HepG2 (cell line): ENCODE measurements at regions not wholly inside any gene's neighbourhood (a gene's known extent, or its start where the extent isn't known, plus 50 kb on each side); places are given as distances from the start of the nearest gene placed in this dataset.

Experiments used
- ATF7 ChIP-seq, 2 experiments: fragments of 450-650 bp in 1 of 2; sonication (generic) in 1 of 2; formaldehyde crosslinking in 1 of 2; IDR thresholded peaks; 2 replicates each; pipeline versions ENCODE4 v1.4.0 to v1.6.1; 2016 to 2020; ENCODE audit warnings: antibody characterized with exemption in 1 of 2, mild to moderate bottlenecking in 1 of 2, missing genetic modification reagents in 1 of 2
- CREB1 ChIP-seq, 2 experiments: fragments of 450-650 bp in 1 of 2; IDR thresholded peaks; 2 replicates each; pipeline ENCODE4 v1.6.1; 2016 to 2017; ENCODE audit warnings: control low read depth in 1 of 2, mild to moderate bottlenecking in 1 of 2, missing compliant biosample characterization in 1 of 2, missing genetic modification characterization in 1 of 2
- CSRNP2 ChIP-seq: sonication (generic); formaldehyde crosslinking; conservative IDR thresholded peaks from 2 replicates; pipeline ENCODE4 v1.8.0; 2022; ENCODE audit warnings: low read depth, missing genetic modification reagents
- CTCF ChIP-seq: sonication (generic); formaldehyde crosslinking; IDR thresholded peaks from 2 replicates; pipeline ENCODE4 v1.5.0; 2020; ENCODE audit warnings: mild to moderate bottlenecking, missing genetic modification reagents, moderate library complexity
- DPF2 ChIP-seq: sonication (generic); formaldehyde crosslinking; IDR thresholded peaks from 2 replicates; pipeline ENCODE4 v1.4.0; 2020; ENCODE audit warnings: mild to moderate bottlenecking, low read depth, missing genetic modification reagents, borderline replicate concordance
- E2F5 ChIP-seq: sonication (generic); formaldehyde crosslinking; conservative IDR thresholded peaks from 2 replicates; pipeline ENCODE4 v1.4.0; 2020; ENCODE audit warnings: missing genetic modification reagents
- KLF11 ChIP-seq: IDR thresholded peaks from 2 replicates; pipeline ENCODE4 v1.6.1; 2016; ENCODE audit warnings: missing compliant biosample characterization
- MYNN ChIP-seq: sonication (generic); formaldehyde crosslinking; IDR thresholded peaks from 2 replicates; pipeline ENCODE4 v1.4.0; 2020; ENCODE audit warnings: mild to moderate bottlenecking, low read depth, missing genetic modification reagents
- TCF12 ChIP-seq, 2 experiments: fragments of 450-650 bp in 1 of 2; sonication (generic) in 1 of 2; formaldehyde crosslinking in 1 of 2; IDR thresholded peaks; 2 replicates each; pipeline versions ENCODE4 v1.6.1 to v1.8.0; 2017 to 2022; ENCODE audit warnings: antibody characterized with exemption in 1 of 2, mild to moderate bottlenecking in 1 of 2, missing genetic modification reagents in 1 of 2, moderate library complexity in 1 of 2
- UBTF ChIP-seq: sonication (generic); formaldehyde crosslinking; IDR thresholded peaks from 2 replicates; pipeline ENCODE4 v1.4.0; 2020; ENCODE audit warnings: mild to moderate bottlenecking, missing genetic modification reagents
- ZNF816 ChIP-seq: sonication (generic); formaldehyde crosslinking; IDR thresholded peaks from 2 replicates; pipeline ENCODE4 v1.8.0; 2022; ENCODE audit warnings: missing genetic modification reagents, mild to moderate bottlenecking, borderline replicate concordance

GRCh38 chr4:31667686-31668085 is 947.5 kb downstream of the PCDH7 start:
- no peak for TF ChIP-seq CSRNP2 (CRISPR knock-in tag)
- TF ChIP-seq TCF12 (IDR thresholded peaks at IDR 0.05), result no peak
- no peak for TF ChIP-seq TCF12 (CRISPR knock-in tag; IDR thresholded peaks at IDR 0.05)
- no peak for TF ChIP-seq CREB1 (IDR thresholded peaks at IDR 0.05)
- no peak for TF ChIP-seq CREB1 (CRISPR knock-in tag; IDR thresholded peaks at IDR 0.05)
- no peak for TF ChIP-seq UBTF (CRISPR knock-in tag)
- no peak for TF ChIP-seq MYNN (CRISPR knock-in tag)
- TF ChIP-seq E2F5, result no peak
- TF ChIP-seq ZNF816 (CRISPR knock-in tag), result no peak
- no peak for TF ChIP-seq DPF2 (CRISPR knock-in tag)
- no peak for TF ChIP-seq ATF7 (IDR thresholded peaks at IDR 0.05)
- no peak for TF ChIP-seq ATF7 (CRISPR knock-in tag; IDR thresholded peaks at IDR 0.05)
- no peak for TF ChIP-seq CTCF
- TF ChIP-seq KLF11 (CRISPR knock-in tag), result no peak
